ENCODE measurements at regions not wholly inside any gene's neighbourhood (a gene's known extent, or its start where the extent isn't known, plus 50 kb on each side); places are given as distances from the start of the nearest gene placed in this dataset.

DNA sequence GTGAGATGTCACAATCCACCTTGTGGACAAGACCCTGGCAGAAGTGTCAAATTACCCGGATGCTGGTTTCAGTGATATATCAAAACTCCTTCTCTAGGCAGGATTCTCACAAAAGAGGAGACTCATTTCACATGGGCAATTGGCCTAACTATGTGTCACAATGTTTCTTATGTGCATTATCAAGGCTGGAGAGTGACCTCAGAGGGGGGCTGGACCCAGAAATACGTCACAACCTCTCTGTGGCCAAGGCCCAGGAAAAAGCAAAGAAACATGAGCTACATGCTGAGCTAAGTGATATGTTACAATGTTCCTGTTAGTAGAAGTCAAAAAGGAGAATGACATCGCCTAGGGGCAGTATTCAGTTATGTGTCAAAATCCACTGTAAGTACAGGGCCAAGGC lies 1031.2 kb upstream of the AMELY start:
- DNase-seq = no peak
- 77 to 86% (median 83%) methylated on average over 3 of the region's 3 CpGs; no CpG with 5 or more reads in 2 of the 5 donors for WGBS, 5 donors
- intact Hi-C loops (cut with DNase I; ENCODE audit: low total_unique reads) = no loop called here
- H3K4me3 ChIP-seq = no peak overlapping the region
- TF ChIP-seq POLR2AphosphoS5 (IDR thresholded peaks at IDR 0.05) (no peak), POLR2A (IDR thresholded peaks at IDR 0.05) (no peak)
- TF ChIP-seq, protein P1, sequence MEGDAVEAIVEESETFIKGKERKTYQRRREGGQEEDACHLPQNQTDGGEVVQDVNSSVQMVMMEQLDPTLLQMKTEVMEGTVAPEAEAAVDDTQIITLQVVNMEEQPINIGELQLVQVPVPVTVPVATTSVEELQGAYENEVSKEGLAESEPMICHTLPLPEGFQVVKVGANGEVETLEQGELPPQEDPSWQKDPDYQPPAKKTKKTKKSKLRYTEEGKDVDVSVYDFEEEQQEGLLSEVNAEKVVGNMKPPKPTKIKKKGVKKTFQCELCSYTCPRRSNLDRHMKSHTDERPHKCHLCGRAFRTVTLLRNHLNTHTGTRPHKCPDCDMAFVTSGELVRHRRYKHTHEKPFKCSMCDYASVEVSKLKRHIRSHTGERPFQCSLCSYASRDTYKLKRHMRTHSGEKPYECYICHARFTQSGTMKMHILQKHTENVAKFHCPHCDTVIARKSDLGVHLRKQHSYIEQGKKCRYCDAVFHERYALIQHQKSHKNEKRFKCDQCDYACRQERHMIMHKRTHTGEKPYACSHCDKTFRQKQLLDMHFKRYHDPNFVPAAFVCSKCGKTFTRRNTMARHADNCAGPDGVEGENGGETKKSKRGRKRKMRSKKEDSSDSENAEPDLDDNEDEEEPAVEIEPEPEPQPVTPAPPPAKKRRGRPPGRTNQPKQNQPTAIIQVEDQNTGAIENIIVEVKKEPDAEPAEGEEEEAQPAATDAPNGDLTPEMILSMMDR (IDR thresholded peaks at IDR 0.05 in 8 of 11, conservative IDR thresholded peaks at IDR 0.05 in 3 of 11) = no peak
- H3K27ac ChIP-seq = no peak overlapping the region
- H3K9me3 ChIP-seq = no peaks in the 10 kb centered on the region
- H3K4me1 ChIP-seq = no peaks in the 10 kb centered on the region
- no peaks in the 10 kb centered on the region for H3K36me3 ChIP-seq
- no peaks in the 10 kb centered on the region for H3K27me3 ChIP-seq (replicated peaks in 1 of 7)

DNA sequence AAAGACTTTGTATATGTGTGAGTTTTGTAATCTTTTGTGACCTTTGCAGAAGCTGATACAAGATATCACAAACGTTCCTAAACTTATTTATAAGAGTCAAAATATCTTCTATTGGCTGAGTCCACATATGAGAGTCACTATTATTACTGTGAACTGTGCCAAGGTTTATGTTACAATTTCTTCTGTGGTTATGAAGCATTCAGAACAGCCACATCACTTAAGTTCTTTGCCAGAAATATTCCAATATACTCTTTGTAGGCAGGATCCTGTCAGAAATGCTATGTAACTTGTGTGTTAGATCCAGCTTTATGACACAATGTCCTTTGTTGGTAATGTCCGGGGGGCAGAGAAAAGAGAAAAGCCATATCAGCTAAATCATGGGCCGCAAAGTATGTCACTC lies 1030.3 kb upstream of the AMELY start:
- no peaks in the 10 kb centered on the region for H3K36me3 ChIP-seq
- no peaks in the 10 kb centered on the region for H3K4me1 ChIP-seq
- 79 to 81% (median 81%) methylated on average over 3 of the region's 3 CpGs; no CpG with 5 or more reads in 2 of the 5 donors for WGBS, 5 donors
- intact Hi-C loops (cut with DNase I; ENCODE audit: low total_unique reads) = no loop called here
- H3K27ac ChIP-seq = no peak overlapping the region
- no peaks in the 10 kb centered on the region for H3K27me3 ChIP-seq (replicated peaks in 1 of 7)
- DNase-seq = no peak
- H3K4me3 ChIP-seq = no peak overlapping the region
- TF ChIP-seq, protein P1 (IDR thresholded peaks at IDR 0.05 in 8 of 11, conservative IDR thresholded peaks at IDR 0.05 in 3 of 11) = no peak
- TF ChIP-seq POLR2A (IDR thresholded peaks at IDR 0.05) (no peak), POLR2AphosphoS5 (IDR thresholded peaks at IDR 0.05) (no peak)
- H3K9me3 ChIP-seq = no peaks in the 10 kb centered on the region

- TF ChIP-seq POLR2AphosphoS5 (IDR thresholded peaks at IDR 0.05) = no peak
- TF ChIP-seq, protein P1 (IDR thresholded peaks at IDR 0.05 in 8 of 11, conservative IDR thresholded peaks at IDR 0.05 in 3 of 11) = no peak
- no peak for TF ChIP-seq POLR2A (IDR thresholded peaks at IDR 0.05)
- H3K27ac ChIP-seq = no peak overlapping the region
- H3K4me3 ChIP-seq = no peak overlapping the region
- no peak for DNase-seq
- no peaks in the 10 kb centered on the region for H3K27me3 ChIP-seq (replicated peaks in 1 of 7)
- no peaks in the 10 kb centered on the region for H3K4me1 ChIP-seq
- no peaks in the 10 kb centered on the region for H3K9me3 ChIP-seq
- H3K36me3 ChIP-seq = no peaks in the 10 kb centered on the region
- intact Hi-C loops (cut with DNase I; ENCODE audit: low total_unique reads) = no loop called here
- 68 to 88% (median 69%) methylated on average over 2 of the region's 2 CpGs; no CpG with 5 or more reads in 2 of the 5 donors for whole genome bisulfite sequencing, 5 donors
Observed at GRCh38 chrY:7938982-7939718, 1027.6 kb upstream of the AMELY start.

- Histone ChIP-seq H3K4me3 (no peak overlapping the region), H3K27me3 (replicated peaks in 1 of 7) (no peaks in the 10 kb centered on the region), H3K9me3 (no peaks in the 10 kb centered on the region), H3K36me3 (no peaks in the 10 kb centered on the region), H3K27ac (no peak overlapping the region), H3K4me1 (no peaks in the 10 kb centered on the region)
- TF ChIP-seq, protein P1 (IDR thresholded peaks at IDR 0.05 in 8 of 11, conservative IDR thresholded peaks at IDR 0.05 in 3 of 11) = no peak
- TF ChIP-seq POLR2A (IDR thresholded peaks at IDR 0.05) (no peak), POLR2AphosphoS5 (IDR thresholded peaks at IDR 0.05) (no peak)
- WGBS, 5 donors = 65 to 75% (median 68%) methylated on average over 2 to 4 of the region's 4 CpGs; no CpG with 5 or more reads in 2 of the 5 donors
- no peak for DNase-seq
- intact Hi-C loops (cut with DNase I; ENCODE audit: low total_unique reads) = no loop called here
Observed at GRCh38 chrY:7936831-7937230, 1025.3 kb upstream of the AMELY start.
